ENCODE measurements at regions not wholly inside any gene's neighbourhood (a gene's known extent, or its start where the extent isn't known, plus 50 kb on each side); places are given as distances from the start of the nearest gene placed in this dataset.

DNA sequence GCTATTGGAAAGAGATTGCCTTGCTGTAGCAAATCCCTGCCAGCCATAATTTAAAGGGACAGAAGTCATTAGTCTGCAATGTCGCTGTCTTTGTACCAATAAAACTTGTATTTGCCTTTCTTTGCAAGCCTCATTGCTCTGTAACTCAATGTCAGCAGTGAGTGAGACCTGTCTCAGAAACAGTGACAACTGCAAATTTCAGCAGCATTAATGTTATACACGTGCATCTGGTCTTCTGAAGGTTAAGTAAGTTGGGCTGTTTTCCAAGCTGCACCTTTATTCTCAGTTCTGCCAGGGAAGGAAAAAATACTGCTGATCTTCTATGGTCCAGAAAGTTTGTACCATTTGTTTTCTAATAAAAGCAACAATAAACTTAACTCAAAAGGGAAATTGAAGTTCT, 543.1 kb downstream of the TRIML1 start:
- H3K36me3 ChIP-seq (ENCODE audit: control insufficient read depth, insufficient read depth, low read length), result no peaks in the 10 kb centered on the region
- no peak for TF ChIP-seq TCF7L2 (IDR thresholded peaks at IDR 0.05; ENCODE audit: low read depth, low read length)
- no peak for TF ChIP-seq SIN3A (IDR thresholded peaks at IDR 0.05; ENCODE audit: borderline replicate concordance, insufficient read depth, low read depth, low read length)
- TF ChIP-seq, protein P1, sequence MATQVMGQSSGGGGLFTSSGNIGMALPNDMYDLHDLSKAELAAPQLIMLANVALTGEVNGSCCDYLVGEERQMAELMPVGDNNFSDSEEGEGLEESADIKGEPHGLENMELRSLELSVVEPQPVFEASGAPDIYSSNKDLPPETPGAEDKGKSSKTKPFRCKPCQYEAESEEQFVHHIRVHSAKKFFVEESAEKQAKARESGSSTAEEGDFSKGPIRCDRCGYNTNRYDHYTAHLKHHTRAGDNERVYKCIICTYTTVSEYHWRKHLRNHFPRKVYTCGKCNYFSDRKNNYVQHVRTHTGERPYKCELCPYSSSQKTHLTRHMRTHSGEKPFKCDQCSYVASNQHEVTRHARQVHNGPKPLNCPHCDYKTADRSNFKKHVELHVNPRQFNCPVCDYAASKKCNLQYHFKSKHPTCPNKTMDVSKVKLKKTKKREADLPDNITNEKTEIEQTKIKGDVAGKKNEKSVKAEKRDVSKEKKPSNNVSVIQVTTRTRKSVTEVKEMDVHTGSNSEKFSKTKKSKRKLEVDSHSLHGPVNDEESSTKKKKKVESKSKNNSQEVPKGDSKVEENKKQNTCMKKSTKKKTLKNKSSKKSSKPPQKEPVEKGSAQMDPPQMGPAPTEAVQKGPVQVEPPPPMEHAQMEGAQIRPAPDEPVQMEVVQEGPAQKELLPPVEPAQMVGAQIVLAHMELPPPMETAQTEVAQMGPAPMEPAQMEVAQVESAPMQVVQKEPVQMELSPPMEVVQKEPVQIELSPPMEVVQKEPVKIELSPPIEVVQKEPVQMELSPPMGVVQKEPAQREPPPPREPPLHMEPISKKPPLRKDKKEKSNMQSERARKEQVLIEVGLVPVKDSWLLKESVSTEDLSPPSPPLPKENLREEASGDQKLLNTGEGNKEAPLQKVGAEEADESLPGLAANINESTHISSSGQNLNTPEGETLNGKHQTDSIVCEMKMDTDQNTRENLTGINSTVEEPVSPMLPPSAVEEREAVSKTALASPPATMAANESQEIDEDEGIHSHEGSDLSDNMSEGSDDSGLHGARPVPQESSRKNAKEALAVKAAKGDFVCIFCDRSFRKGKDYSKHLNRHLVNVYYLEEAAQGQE (IDR thresholded peaks at IDR 0.05; ENCODE audit: insufficient read depth in 1 of 2, low read depth in 2 of 2, low read length in 1 of 2), result no peak
- no peak for TF ChIP-seq POLR2AphosphoS5 (IDR thresholded peaks at IDR 0.05; ENCODE audit: low read depth, low read length)
- TF ChIP-seq, protein P2, sequence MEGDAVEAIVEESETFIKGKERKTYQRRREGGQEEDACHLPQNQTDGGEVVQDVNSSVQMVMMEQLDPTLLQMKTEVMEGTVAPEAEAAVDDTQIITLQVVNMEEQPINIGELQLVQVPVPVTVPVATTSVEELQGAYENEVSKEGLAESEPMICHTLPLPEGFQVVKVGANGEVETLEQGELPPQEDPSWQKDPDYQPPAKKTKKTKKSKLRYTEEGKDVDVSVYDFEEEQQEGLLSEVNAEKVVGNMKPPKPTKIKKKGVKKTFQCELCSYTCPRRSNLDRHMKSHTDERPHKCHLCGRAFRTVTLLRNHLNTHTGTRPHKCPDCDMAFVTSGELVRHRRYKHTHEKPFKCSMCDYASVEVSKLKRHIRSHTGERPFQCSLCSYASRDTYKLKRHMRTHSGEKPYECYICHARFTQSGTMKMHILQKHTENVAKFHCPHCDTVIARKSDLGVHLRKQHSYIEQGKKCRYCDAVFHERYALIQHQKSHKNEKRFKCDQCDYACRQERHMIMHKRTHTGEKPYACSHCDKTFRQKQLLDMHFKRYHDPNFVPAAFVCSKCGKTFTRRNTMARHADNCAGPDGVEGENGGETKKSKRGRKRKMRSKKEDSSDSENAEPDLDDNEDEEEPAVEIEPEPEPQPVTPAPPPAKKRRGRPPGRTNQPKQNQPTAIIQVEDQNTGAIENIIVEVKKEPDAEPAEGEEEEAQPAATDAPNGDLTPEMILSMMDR (IDR thresholded peaks at IDR 0.05), result no peak
- no TSS peak for BruUV-seq (replicated peaks)
- no peaks in the 10 kb centered on the region for H3K4me1 ChIP-seq (ENCODE audit: control insufficient read depth, insufficient read depth, low read length)
- no peak overlapping the region for H3K4me3 ChIP-seq (ENCODE audit: low read depth in 2 of 2, low read length in 2 of 2)
- in situ Hi-C loops (cut with HindIII; ENCODE audit: low pct_unique_long_range_greater_than_20kb, low sequenced_read_pairs), result no loop called here
- ChIA-PET CTCF (no interaction called here), POLR2A (no interaction called here)
- H3K9me3 ChIP-seq (ENCODE audit: control insufficient read depth, insufficient read depth, low read depth, low read length), result no peaks in the 10 kb centered on the region
- DNase-seq (ENCODE audit: low read depth, low spot score), result no peak
- ATAC-seq, result no peak
- H3K27me3 ChIP-seq (ENCODE audit: control insufficient read depth, insufficient read depth, low read length), result no peaks in the 10 kb centered on the region
- intact Hi-C loops (cut with micrococcal nuclease; ENCODE audit: unreplicated experiment), result no loop called here
- no peak overlapping the region for H3K27ac ChIP-seq (ENCODE audit: low read length)

DNA sequence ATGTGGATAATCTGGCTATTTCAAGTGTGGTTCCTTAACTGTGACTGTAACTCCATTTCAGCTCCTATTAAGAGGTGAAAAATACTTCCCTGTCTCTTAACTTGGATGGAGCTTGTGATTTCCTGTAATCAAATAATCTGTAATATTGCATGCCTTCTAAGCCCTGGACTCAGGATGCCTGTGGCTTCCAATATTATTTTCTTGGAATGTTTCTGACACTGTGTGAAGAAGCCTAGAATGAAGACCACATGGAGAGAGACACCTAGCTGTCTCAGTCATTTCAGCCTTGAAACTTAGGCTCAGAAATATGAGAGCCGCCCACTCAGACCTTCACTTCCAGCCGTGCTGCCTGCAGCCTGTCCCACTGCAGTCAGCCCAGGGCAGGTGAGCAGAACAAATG, 544.3 kb downstream of the TRIML1 start:
- POLR2A ChIA-PET, result no interaction called here
- H3K4me1 ChIP-seq (ENCODE audit: control insufficient read depth, insufficient read depth, low read length), result no peaks in the 10 kb centered on the region
- TF ChIP-seq SIN3A (IDR thresholded peaks at IDR 0.05; ENCODE audit: borderline replicate concordance, insufficient read depth, low read depth, low read length) (no peak), TCF7L2 (IDR thresholded peaks at IDR 0.05; ENCODE audit: low read depth, low read length) (no peak)
- TF ChIP-seq, protein P1 (IDR thresholded peaks at IDR 0.05; ENCODE audit: insufficient read depth in 1 of 2, low read depth in 2 of 2, low read length in 1 of 2), result no peak
- TF ChIP-seq, protein P2 (IDR thresholded peaks at IDR 0.05), result no peak
- in situ Hi-C loops (cut with HindIII; ENCODE audit: low pct_unique_long_range_greater_than_20kb, low sequenced_read_pairs) (no loop called here), intact Hi-C loops (cut with micrococcal nuclease; ENCODE audit: unreplicated experiment) (no loop called here)
- H3K9me3 ChIP-seq (ENCODE audit: control insufficient read depth, insufficient read depth, low read depth, low read length), result no peaks in the 10 kb centered on the region
- CTCF ChIA-PET, result no interaction called here
- no peaks in the 10 kb centered on the region for H3K27me3 ChIP-seq (ENCODE audit: control insufficient read depth, insufficient read depth, low read length)
- no peak overlapping the region for H3K27ac ChIP-seq (ENCODE audit: low read length)
- no peak for ATAC-seq
- no peak overlapping the region for H3K4me3 ChIP-seq (ENCODE audit: low read depth in 2 of 2, low read length in 2 of 2)
- no peak for DNase-seq (ENCODE audit: low read depth, low spot score)
- BruUV-seq (replicated peaks), result no TSS peak
- H3K36me3 ChIP-seq (ENCODE audit: control insufficient read depth, insufficient read depth, low read length), result no peaks in the 10 kb centered on the region
